Astrocyte (in vitro differentiated cells and primary cell): ENCODE measurements at regions not wholly inside any gene's neighbourhood (a gene's known extent, or its start where the extent isn't known, plus 50 kb on each side); places are given as distances from the start of the nearest gene placed in this dataset.

Experiments
- DNase-seq: peaks from one replicate; pipeline ENCODE4 v3.0.0-alpha.2; 2010; ENCODE audit warnings: low read depth
- FAIRE-seq: peaks from 2 replicates; lab custom pipeline; 2011; peaks lifted over from hg19 to GRCh38; lab: Jason Lieb, UNC
- H2AFZ ChIP-seq: 2 replicates; pipeline ENCODE4 v1.6.0; 2012; ENCODE audit warnings: low read depth, low read length, inconsistent platforms
- H3K27ac ChIP-seq: 2 replicates; pipeline ENCODE4 v1.5.1; 2011; ENCODE audit warnings: low read depth, low read length, inconsistent platforms
- H3K27me3 ChIP-seq: 2 replicates; pipeline ENCODE4 v1.6.0; 2011; ENCODE audit warnings: low read length, inconsistent platforms; ENCODE audit not compliant: insufficient read depth
- H3K36me3 ChIP-seq: 2 replicates; pipeline ENCODE4 v1.5.1; 2011; ENCODE audit warnings: low read length, inconsistent platforms; ENCODE audit not compliant: insufficient read depth
- H3K4me1 ChIP-seq: 2 replicates; pipeline ENCODE4 v1.5.1; 2011; ENCODE audit warnings: low read length, inconsistent platforms; ENCODE audit not compliant: insufficient read depth
- H3K4me2 ChIP-seq: 2 replicates; pipeline ENCODE4 v1.6.0; 2012; ENCODE audit warnings: low read length, inconsistent platforms
- H3K4me3 ChIP-seq: 2 replicates; pipeline ENCODE4 v1.5.1; 2011; ENCODE audit warnings: low read depth, mild to moderate bottlenecking, low read length, inconsistent platforms; ENCODE audit not compliant: insufficient read depth
- H3K79me2 ChIP-seq: 2 replicates; pipeline ENCODE4 v1.6.0; 2012; ENCODE audit warnings: mild to moderate bottlenecking, low read length, inconsistent platforms; ENCODE audit not compliant: insufficient read depth
- H3K9ac ChIP-seq: 2 replicates; pipeline ENCODE4 v1.6.0; 2012; ENCODE audit warnings: mild to moderate bottlenecking, low read length, inconsistent platforms
- H3K9me3 ChIP-seq: 2 replicates; pipeline ENCODE4 v1.5.1; 2012; ENCODE audit warnings: low read depth, mild to moderate bottlenecking, low read length, inconsistent platforms; ENCODE audit not compliant: insufficient read depth
- H4K20me1 ChIP-seq: 2 replicates; pipeline ENCODE4 v1.6.0; 2012; ENCODE audit warnings: low read length, inconsistent platforms; ENCODE audit not compliant: insufficient read depth
- H3K27ac Mint-ChIP-seq: one replicate; pipeline ENCODE4 v1.8.0; 2021; ENCODE audit warnings: mild to moderate bottlenecking, mixed read lengths; ENCODE audit not compliant: unreplicated experiment
- H3K27me3 Mint-ChIP-seq: one replicate; pipeline ENCODE4 v1.8.0; 2021; ENCODE audit warnings: low read depth, mixed read lengths; ENCODE audit not compliant: unreplicated experiment
- H3K36me3 Mint-ChIP-seq: one replicate; pipeline ENCODE4 v1.8.0; 2021; ENCODE audit warnings: low read depth, mixed read lengths; ENCODE audit not compliant: unreplicated experiment
- H3K4me1 Mint-ChIP-seq: one replicate; pipeline ENCODE4 v1.8.0; 2021; ENCODE audit warnings: low read depth, mixed read lengths; ENCODE audit not compliant: unreplicated experiment
- H3K4me3 Mint-ChIP-seq: one replicate; pipeline ENCODE4 v1.8.0; 2021; ENCODE audit warnings: mild to moderate bottlenecking, moderate library complexity, mixed read lengths; ENCODE audit not compliant: unreplicated experiment
- H3K9me3 Mint-ChIP-seq: one replicate; pipeline ENCODE4 v1.8.0; 2021; ENCODE audit warnings: mild to moderate bottlenecking, mixed read lengths; ENCODE audit not compliant: unreplicated experiment
- CTCF ChIP-seq: IDR thresholded peaks from 2 replicates; pipeline ENCODE4 v1.5.1; 2011; ENCODE audit warnings: low read depth, mild to moderate bottlenecking, inconsistent platforms, low read length, moderate library complexity; ENCODE audit not compliant: insufficient read depth
- EZH2 ChIP-seq: IDR thresholded peaks from 2 replicates; pipeline ENCODE4 v1.6.1; 2012; ENCODE audit warnings: mild to moderate bottlenecking, low read length, inconsistent platforms; ENCODE audit not compliant: insufficient read depth

- H4K20me1 ChIP-seq = no peaks in the 10 kb centered on the region
- H3K27me3 Mint-ChIP-seq = no peaks in the 10 kb centered on the region
- no peak overlapping the region for H3K4me2 ChIP-seq
- H3K27ac ChIP-seq = no peak overlapping the region
- H2AFZ ChIP-seq = no peak overlapping the region
- no peaks in the 10 kb centered on the region for H3K79me2 ChIP-seq
- H3K27ac Mint-ChIP-seq = no peak overlapping the region
- no peaks in the 10 kb centered on the region for H3K9me3 Mint-ChIP-seq
- no peaks in the 10 kb centered on the region for H3K27me3 ChIP-seq
- H3K4me3 Mint-ChIP-seq = no peak overlapping the region
- TF ChIP-seq CTCF (no peak), EZH2 (no peak)
- no peaks in the 10 kb centered on the region for H3K36me3 Mint-ChIP-seq
- H3K4me3 ChIP-seq = no peak overlapping the region
- H3K9me3 ChIP-seq = no peaks in the 10 kb centered on the region
- no peaks in the 10 kb centered on the region for H3K4me1 ChIP-seq
- FAIRE-seq = no peak
- H3K36me3 ChIP-seq = no peaks in the 10 kb centered on the region
- no peak overlapping the region for H3K9ac ChIP-seq
- DNase-seq = no peak
- H3K4me1 Mint-ChIP-seq = peaks cover 10% of the 10 kb centered on the region
Observed at GRCh38 chr18:4720518-4720917, 265.4 kb upstream of the DLGAP1 start.

GRCh38 chr18:4705894-4706293, 250.8 kb upstream of the DLGAP1 start:
- Histone ChIP-seq H3K27me3 (no peaks in the 10 kb centered on the region), H3K4me3 (no peak overlapping the region), H3K79me2 (no peaks in the 10 kb centered on the region), H3K4me2 (no peak overlapping the region), H3K9me3 (no peaks in the 10 kb centered on the region), H3K27ac (no peak overlapping the region), H3K4me1 (no peaks in the 10 kb centered on the region), H2AFZ (no peak overlapping the region), H4K20me1 (no peaks in the 10 kb centered on the region), H3K9ac (no peak overlapping the region), H3K36me3 (no peaks in the 10 kb centered on the region)
- Mint-ChIP-seq H3K9me3 (no peaks in the 10 kb centered on the region), H3K4me3 (no peak overlapping the region), H3K4me1 (no peaks in the 10 kb centered on the region), H3K36me3 (no peaks in the 10 kb centered on the region), H3K27me3 (no peaks in the 10 kb centered on the region), H3K27ac (no peak overlapping the region)
- DNase-seq = no peak
- TF ChIP-seq EZH2 = no peak
- no peak for TF ChIP-seq CTCF
- FAIRE-seq = no peak

- H3K4me3 Mint-ChIP-seq = no peak overlapping the region
- H3K4me3 ChIP-seq = no peak overlapping the region
- no peaks in the 10 kb centered on the region for H3K27me3 ChIP-seq
- H4K20me1 ChIP-seq = no peaks in the 10 kb centered on the region
- H3K4me2 ChIP-seq = no peak overlapping the region
- no peaks in the 10 kb centered on the region for H3K36me3 Mint-ChIP-seq
- H3K4me1 Mint-ChIP-seq = no peaks in the 10 kb centered on the region
- H3K9me3 Mint-ChIP-seq = peaks cover 2% of the 10 kb centered on the region
- no peak overlapping the region for H2AFZ ChIP-seq
- no peaks in the 10 kb centered on the region for H3K9me3 ChIP-seq
- TF ChIP-seq EZH2 = no peak
- no peak for TF ChIP-seq CTCF
- H3K4me1 ChIP-seq = no peaks in the 10 kb centered on the region
- no peak for DNase-seq
- no peak overlapping the region for H3K27ac ChIP-seq
- no peak for FAIRE-seq
- no peaks in the 10 kb centered on the region for H3K36me3 ChIP-seq
- H3K79me2 ChIP-seq = no peaks in the 10 kb centered on the region
- no peak overlapping the region for H3K9ac ChIP-seq
- no peak overlapping the region for H3K27ac Mint-ChIP-seq
- no peaks in the 10 kb centered on the region for H3K27me3 Mint-ChIP-seq
Observed at GRCh38 chr18:4704781-4705180, 249.7 kb upstream of the DLGAP1 start.
